Spleen (tissue), 7 donors: ENCODE measurements at regions not wholly inside any gene's neighbourhood (a gene's known extent, or its start where the extent isn't known, plus 50 kb on each side); places are given as distances from the start of the nearest gene placed in this dataset.

Source experiments
- POLR2A ChIP-seq, 3 donors: fragments of 450-650 bp; IDR thresholded peaks; one replicate each; pipeline ENCODE4 v1.5.1; 2017; ENCODE audit warnings: antibody characterized with exemption in 3 of 3, mild to moderate bottlenecking in 1 of 3
- POLR2AphosphoS5 ChIP-seq, 3 donors: sonication (generic); formaldehyde crosslinking; IDR thresholded peaks; one replicate each; pipeline ENCODE4 v1.5.1; 2017; ENCODE audit warnings: antibody characterized with exemption in 3 of 3
- TF ChIP-seq, protein P1 (sequence below), 11 experiments: fragments of 200-600 bp in 7 of 11; fragments of 450-650 bp in 4 of 11; sonication (generic) in 4 of 11; IDR thresholded peaks in 8 of 11; conservative IDR thresholded peaks in 3 of 11; 1 replicate in 7 of 11; 2 replicates in 4 of 11; pipeline versions ENCODE4 v1.4.0 to v1.8.0; 2016 to 2021; ENCODE audit warnings: antibody characterized with exemption in 11 of 11, inconsistent platforms in 4 of 11, mild to moderate bottlenecking in 1 of 11
- donor health status: DM: no; HTN: no; CAD: no; lungs with moderate emphysema.
- donor health status: DM: no; HTN: no; CAD: no.
- donor health status: DM: no; HTN: no; CAD: no.

DNA sequence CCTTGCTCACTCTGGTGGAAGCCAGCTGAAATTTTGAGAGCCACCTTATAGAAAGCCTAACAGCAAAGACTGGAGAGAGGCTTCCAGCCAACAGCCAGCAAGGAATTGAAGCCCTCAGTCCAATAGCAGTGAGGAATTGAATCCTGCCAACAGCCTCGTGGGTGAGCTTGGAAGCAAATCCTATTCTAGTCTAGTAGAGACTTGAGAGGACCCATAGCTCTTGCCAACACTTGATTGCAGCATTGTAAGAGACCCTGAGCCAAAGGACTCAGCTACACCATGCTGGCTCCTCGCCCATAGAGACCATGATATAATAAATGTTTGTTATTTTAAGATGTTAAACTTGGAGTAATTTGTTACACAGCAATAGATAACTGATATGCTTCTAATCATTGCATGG is 403.0 kb upstream of the TNP1 start:
- TF ChIP-seq, protein P1, sequence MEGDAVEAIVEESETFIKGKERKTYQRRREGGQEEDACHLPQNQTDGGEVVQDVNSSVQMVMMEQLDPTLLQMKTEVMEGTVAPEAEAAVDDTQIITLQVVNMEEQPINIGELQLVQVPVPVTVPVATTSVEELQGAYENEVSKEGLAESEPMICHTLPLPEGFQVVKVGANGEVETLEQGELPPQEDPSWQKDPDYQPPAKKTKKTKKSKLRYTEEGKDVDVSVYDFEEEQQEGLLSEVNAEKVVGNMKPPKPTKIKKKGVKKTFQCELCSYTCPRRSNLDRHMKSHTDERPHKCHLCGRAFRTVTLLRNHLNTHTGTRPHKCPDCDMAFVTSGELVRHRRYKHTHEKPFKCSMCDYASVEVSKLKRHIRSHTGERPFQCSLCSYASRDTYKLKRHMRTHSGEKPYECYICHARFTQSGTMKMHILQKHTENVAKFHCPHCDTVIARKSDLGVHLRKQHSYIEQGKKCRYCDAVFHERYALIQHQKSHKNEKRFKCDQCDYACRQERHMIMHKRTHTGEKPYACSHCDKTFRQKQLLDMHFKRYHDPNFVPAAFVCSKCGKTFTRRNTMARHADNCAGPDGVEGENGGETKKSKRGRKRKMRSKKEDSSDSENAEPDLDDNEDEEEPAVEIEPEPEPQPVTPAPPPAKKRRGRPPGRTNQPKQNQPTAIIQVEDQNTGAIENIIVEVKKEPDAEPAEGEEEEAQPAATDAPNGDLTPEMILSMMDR (IDR thresholded peaks at IDR 0.05 in 8 of 11, conservative IDR thresholded peaks at IDR 0.05 in 3 of 11): no peak
- no peak for TF ChIP-seq POLR2A (IDR thresholded peaks at IDR 0.05)
- TF ChIP-seq POLR2AphosphoS5 (IDR thresholded peaks at IDR 0.05): no peak
